Hepatocyte (in vitro differentiated cells): ENCODE measurements at regions not wholly inside any gene's neighbourhood (a gene's known extent, or its start where the extent isn't known, plus 50 kb on each side); places are given as distances from the start of the nearest gene placed in this dataset.

Source experiments
- DNase-seq: peaks from one replicate; pipeline ENCODE4 v3.0.0-alpha.2; 2016; ENCODE audit warnings: low spot score
- H2AFZ ChIP-seq: fragments of 200-600 bp; sonication (generic); 2 replicates; pipeline ENCODE4 v1.6.0; 2016; ENCODE audit warnings: antibody characterized with exemption, mild to moderate bottlenecking
- H3K27ac ChIP-seq: fragments of 200-600 bp; sonication (generic); 2 replicates; pipeline ENCODE4 v1.5.1; 2016; ENCODE audit warnings: mild to moderate bottlenecking
- H3K27me3 ChIP-seq: fragments of 200-600 bp; sonication (generic); 2 replicates; pipeline ENCODE4 v1.6.1; 2016
- H3K36me3 ChIP-seq: fragments of 200-600 bp; sonication (generic); replicated peaks from 2 replicates; pipeline ENCODE4 v1.5.1; 2016; ENCODE audit warnings: low read depth; ENCODE audit not compliant: insufficient read depth
- H3K4me1 ChIP-seq: fragments of 200-600 bp; sonication (generic); 2 replicates; pipeline ENCODE4 v1.5.1; 2016; ENCODE audit warnings: mild to moderate bottlenecking, moderate library complexity; ENCODE audit not compliant: insufficient read depth
- H3K4me2 ChIP-seq: fragments of 200-600 bp; sonication (generic); 2 replicates; pipeline ENCODE4 v1.6.0; 2016
- H3K4me3 ChIP-seq: fragments of 200-600 bp; sonication (generic); 2 replicates; pipeline ENCODE4 v1.5.1; 2016; ENCODE audit warnings: mild to moderate bottlenecking
- H3K79me2 ChIP-seq: fragments of 200-600 bp; sonication (generic); 2 replicates; pipeline ENCODE4 v1.6.0; 2017; ENCODE audit warnings: mild to moderate bottlenecking
- H3K9me2 ChIP-seq: fragments of 200-600 bp; sonication (generic); replicated peaks from 2 replicates; pipeline ENCODE4 v1.6.0; 2017; ENCODE audit warnings: mild to moderate bottlenecking; ENCODE audit not compliant: insufficient read depth
- H3K9me3 ChIP-seq: fragments of 200-600 bp; sonication (generic); 2 replicates; pipeline ENCODE4 v1.5.1; 2016; ENCODE audit warnings: low read depth, mild to moderate bottlenecking
- H4K20me1 ChIP-seq: fragments of 200-600 bp; sonication (generic); 2 replicates; pipeline ENCODE4 v1.6.0; 2016; ENCODE audit warnings: mild to moderate bottlenecking; ENCODE audit not compliant: insufficient read depth, poor library complexity, severe bottlenecking
- CTCF ChIP-seq: fragments of 200-600 bp; sonication (generic); IDR thresholded peaks from 2 replicates; pipeline ENCODE4 v1.5.1; 2016; ENCODE audit warnings: antibody characterized with exemption, mild to moderate bottlenecking; ENCODE audit not compliant: poor library complexity
- EZH2 ChIP-seq: fragments of 200-600 bp; sonication (generic); IDR thresholded peaks from 2 replicates; pipeline ENCODE4 v1.6.1; 2016; ENCODE audit warnings: antibody characterized with exemption, mild to moderate bottlenecking, borderline replicate concordance
- EZH2phosphoT487 ChIP-seq: fragments of 200-600 bp; sonication (generic); IDR thresholded peaks from one replicate; pipeline ENCODE4 v1.6.1; 2018; ENCODE audit warnings: antibody characterized with exemption, mild to moderate bottlenecking, low read depth, moderate library complexity; ENCODE audit not compliant: unreplicated experiment, severe bottlenecking
- WGBS: methylation state at CpG from one replicate; pipeline ENCODE4 v1.1.6; 2016; ENCODE audit warnings: low lambda C conversion rate; ENCODE audit errors: missing lambda C conversion rate; 5-methylcytosine and 5-hydroxymethylcytosine counted together

GRCh38 chr1:82455342-82455741 lies 654.6 kb downstream of the ADGRL2 start:
- Histone ChIP-seq H3K79me2 (no peaks in the 10 kb centered on the region), H3K4me1 (no peaks in the 10 kb centered on the region), H4K20me1 (no peaks in the 10 kb centered on the region), H3K9me2 (no peaks in the 10 kb centered on the region), H3K27ac (no peak overlapping the region), H3K27me3 (no peaks in the 10 kb centered on the region), H3K4me2 (no peak overlapping the region), H3K4me3 (no peak overlapping the region), H3K36me3 (no peaks in the 10 kb centered on the region), H3K9me3 (no peaks in the 10 kb centered on the region), H2AFZ (no peak overlapping the region)
- WGBS = 50% methylated on average over 1 of the region's 1 CpG
- DNase-seq = no peak
- TF ChIP-seq CTCF = no peak
- TF ChIP-seq EZH2phosphoT487 = no peak
- no peak for TF ChIP-seq EZH2

DNA sequence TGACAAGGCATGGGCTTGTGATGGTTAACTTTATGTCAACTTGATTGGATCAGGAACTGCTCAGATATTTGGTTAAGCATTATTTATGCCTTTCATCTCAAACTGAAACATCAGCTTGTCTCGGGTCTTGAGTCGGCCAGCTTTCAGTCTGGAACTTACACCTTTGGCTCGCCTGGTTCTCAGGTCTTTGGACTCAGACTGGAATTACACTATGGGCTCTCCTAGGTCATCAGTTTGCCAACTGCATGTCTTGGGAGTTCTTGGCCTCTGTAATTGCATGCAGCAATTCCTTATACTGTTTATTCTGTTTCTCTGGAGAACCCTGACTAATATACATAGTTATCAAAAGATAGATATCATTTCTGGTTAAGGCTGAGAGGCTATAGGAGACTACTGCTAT lies 653.7 kb downstream of the ADGRL2 start:
- TF ChIP-seq EZH2phosphoT487 (no peak), CTCF (no peak), EZH2 (no peak)
- H3K9me2 ChIP-seq = no peaks in the 10 kb centered on the region

GRCh38 chr1:82453511-82454185 lies 652.9 kb downstream of the ADGRL2 start:
- Histone ChIP-seq H3K9me3 (no peaks in the 10 kb centered on the region), H3K27me3 (no peaks in the 10 kb centered on the region), H3K9me2 (no peaks in the 10 kb centered on the region), H3K27ac (no peak overlapping the region), H2AFZ (no peak overlapping the region), H3K79me2 (no peaks in the 10 kb centered on the region), H4K20me1 (no peaks in the 10 kb centered on the region), H3K4me3 (no peak overlapping the region), H3K4me2 (no peak overlapping the region), H3K4me1 (no peaks in the 10 kb centered on the region), H3K36me3 (no peaks in the 10 kb centered on the region)
- no peak for TF ChIP-seq EZH2
- 86% methylated on average over 1 of the region's 1 CpG for WGBS
- no peak for DNase-seq

More for the DNA sequence above, 653.7 kb downstream of the ADGRL2 start:
- Histone ChIP-seq H3K4me2 (no peak overlapping the region), H3K36me3 (no peaks in the 10 kb centered on the region), H3K27me3 (no peaks in the 10 kb centered on the region), H3K9me3 (no peaks in the 10 kb centered on the region), H3K4me1 (no peaks in the 10 kb centered on the region), H4K20me1 (no peaks in the 10 kb centered on the region), H2AFZ (no peak overlapping the region), H3K27ac (no peak overlapping the region), H3K4me3 (no peak overlapping the region), H3K79me2 (no peaks in the 10 kb centered on the region)
- DNase-seq = no peak
- 91% methylated on average over 3 of the region's 3 CpGs for WGBS

DNA sequence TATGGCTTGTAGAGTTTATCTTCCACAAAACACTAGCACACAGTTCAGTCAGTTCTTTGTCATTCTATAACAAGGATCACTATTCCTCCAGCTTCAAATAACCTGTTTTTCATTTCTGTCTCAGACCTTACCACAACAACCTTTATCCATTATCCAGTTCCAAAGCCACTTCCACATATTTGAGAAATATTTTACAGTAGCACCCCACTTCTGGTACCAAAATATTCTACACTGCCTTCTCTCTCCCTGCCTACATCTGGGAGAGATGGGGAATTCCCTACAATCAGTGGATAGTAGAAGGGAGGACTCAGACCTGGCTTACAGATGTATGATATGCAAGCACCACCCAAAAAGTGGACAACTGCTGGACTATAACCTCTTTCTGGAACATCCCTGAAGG lies 651.4 kb downstream of the ADGRL2 start:
- H3K79me2 ChIP-seq = no peaks in the 10 kb centered on the region
- H3K27ac ChIP-seq = no peak overlapping the region
- H2AFZ ChIP-seq = no peak overlapping the region
- H3K4me3 ChIP-seq = no peak overlapping the region
- no peaks in the 10 kb centered on the region for H3K9me3 ChIP-seq
- H3K27me3 ChIP-seq = no peaks in the 10 kb centered on the region
- no peaks in the 10 kb centered on the region for H4K20me1 ChIP-seq
- H3K4me1 ChIP-seq = no peaks in the 10 kb centered on the region
- DNase-seq = no peak
- no peaks in the 10 kb centered on the region for H3K9me2 ChIP-seq
- no peaks in the 10 kb centered on the region for H3K36me3 ChIP-seq
- H3K4me2 ChIP-seq = no peak overlapping the region
- TF ChIP-seq CTCF = no peak
- TF ChIP-seq EZH2 = no peak
- no peak for TF ChIP-seq EZH2phosphoT487
